ENCODE measurements at regions not wholly inside any gene's neighbourhood (a gene's known extent, or its start where the extent isn't known, plus 50 kb on each side); places are given as distances from the start of the nearest gene placed in this dataset.

DNA sequence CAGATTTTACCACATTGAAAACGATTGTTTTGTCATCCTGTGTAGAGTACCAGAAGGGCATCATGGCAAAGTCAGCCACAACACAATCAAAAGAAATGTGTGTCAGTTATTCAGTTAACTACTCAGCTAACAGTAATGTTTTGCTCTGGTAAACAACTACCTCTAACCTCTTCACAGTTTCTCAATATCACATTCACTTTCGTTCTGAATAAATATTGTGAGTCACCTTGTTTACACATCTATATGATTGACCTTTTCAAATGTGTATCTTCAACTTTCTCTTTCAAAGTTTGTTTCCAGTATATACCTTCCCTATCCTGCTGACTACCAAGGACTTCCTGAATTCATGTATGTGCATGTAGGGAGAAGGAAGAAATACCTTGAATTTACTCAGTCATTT is 216.6 kb upstream of the UFL1 start:
- no peak overlapping the region for H2AFZ ChIP-seq (ENCODE audit: low read depth, low read length)
- H3K79me2 ChIP-seq (ENCODE audit: control insufficient read depth, insufficient read depth, low read length): no peaks in the 10 kb centered on the region
- H3K36me3 ChIP-seq (ENCODE audit: control insufficient read depth in 2 of 2, extremely low read depth in 1 of 2, insufficient read depth in 2 of 2, low read length in 2 of 2): no peaks in the 10 kb centered on the region
- no peak for FAIRE-seq
- H3K27ac ChIP-seq (ENCODE audit: insufficient read depth, low read depth, low read length): no peak overlapping the region
- no peaks in the 10 kb centered on the region for H3K9me1 ChIP-seq (replicated peaks; ENCODE audit: control insufficient read depth, extremely low read depth, insufficient read depth, low read length)
- dilution Hi-C loops (cut with MboI; ENCODE audit: extremely low pct_ligation_motif_present, low sequenced_read_pairs): no loop called here
- no peaks in the 10 kb centered on the region for H3K4me1 ChIP-seq (ENCODE audit: control insufficient read depth, extremely low read depth, insufficient read depth, low read length)
- H3K9ac ChIP-seq (replicated peaks; ENCODE audit: extremely low read depth, insufficient read depth, low read length): no peak overlapping the region
- no peaks in the 10 kb centered on the region for H3K9me3 ChIP-seq (replicated peaks; ENCODE audit: control insufficient read depth, insufficient read depth, low read length)
- H3K4me2 ChIP-seq (ENCODE audit: insufficient read depth, low read length): no peak overlapping the region
- no peak for TF ChIP-seq EZH2 (IDR thresholded peaks at IDR 0.05; ENCODE audit: borderline replicate concordance, low read depth, low read length, severe bottlenecking)
- no peak for TF ChIP-seq GATA2 (IDR thresholded peaks at IDR 0.05; ENCODE audit: insufficient read depth, insufficient read length, low read depth, low read length)
- TF ChIP-seq FOS (IDR thresholded peaks at IDR 0.05; ENCODE audit: borderline replicate concordance, insufficient read depth, low read length): no peak
- no peak for TF ChIP-seq JUN (IDR thresholded peaks at IDR 0.05; ENCODE audit: borderline replicate concordance, insufficient read depth, insufficient read length, low read depth)
- TF ChIP-seq, protein P1, sequence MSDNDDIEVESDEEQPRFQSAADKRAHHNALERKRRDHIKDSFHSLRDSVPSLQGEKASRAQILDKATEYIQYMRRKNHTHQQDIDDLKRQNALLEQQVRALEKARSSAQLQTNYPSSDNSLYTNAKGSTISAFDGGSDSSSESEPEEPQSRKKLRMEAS (IDR thresholded peaks at IDR 0.05; ENCODE audit: insufficient read depth, insufficient read length): no peak
- TF ChIP-seq, protein P2, sequence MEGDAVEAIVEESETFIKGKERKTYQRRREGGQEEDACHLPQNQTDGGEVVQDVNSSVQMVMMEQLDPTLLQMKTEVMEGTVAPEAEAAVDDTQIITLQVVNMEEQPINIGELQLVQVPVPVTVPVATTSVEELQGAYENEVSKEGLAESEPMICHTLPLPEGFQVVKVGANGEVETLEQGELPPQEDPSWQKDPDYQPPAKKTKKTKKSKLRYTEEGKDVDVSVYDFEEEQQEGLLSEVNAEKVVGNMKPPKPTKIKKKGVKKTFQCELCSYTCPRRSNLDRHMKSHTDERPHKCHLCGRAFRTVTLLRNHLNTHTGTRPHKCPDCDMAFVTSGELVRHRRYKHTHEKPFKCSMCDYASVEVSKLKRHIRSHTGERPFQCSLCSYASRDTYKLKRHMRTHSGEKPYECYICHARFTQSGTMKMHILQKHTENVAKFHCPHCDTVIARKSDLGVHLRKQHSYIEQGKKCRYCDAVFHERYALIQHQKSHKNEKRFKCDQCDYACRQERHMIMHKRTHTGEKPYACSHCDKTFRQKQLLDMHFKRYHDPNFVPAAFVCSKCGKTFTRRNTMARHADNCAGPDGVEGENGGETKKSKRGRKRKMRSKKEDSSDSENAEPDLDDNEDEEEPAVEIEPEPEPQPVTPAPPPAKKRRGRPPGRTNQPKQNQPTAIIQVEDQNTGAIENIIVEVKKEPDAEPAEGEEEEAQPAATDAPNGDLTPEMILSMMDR (IDR thresholded peaks at IDR 0.05; ENCODE audit: extremely low read depth in 1 of 2, insufficient read depth in 1 of 2, low read depth in 1 of 2, low read length in 2 of 2): no peak
- no peak for TF ChIP-seq MYC (IDR thresholded peaks at IDR 0.05; ENCODE audit: low read depth, low read length)
- no peak for TF ChIP-seq POLR2A (IDR thresholded peaks at IDR 0.05; ENCODE audit: low read depth, low read length)
- no peak for TF ChIP-seq POLR2AphosphoS5 (IDR thresholded peaks at IDR 0.05; ENCODE audit: insufficient read depth, low read depth, low read length)
- H3K27me3 ChIP-seq (ENCODE audit: control insufficient read depth in 2 of 2, insufficient read depth in 2 of 2, low read length in 2 of 2): no peaks in the 10 kb centered on the region
- DNase-seq (ENCODE audit: low read depth, low spot score): no peak
- intact Hi-C loops (cut with micrococcal nuclease): no loop called here
- BruUV-seq (replicated peaks): no TSS peak
- CTCF ChIA-PET: no interaction called here
- POLR2A ChIA-PET: no interaction called here
- H4K20me1 ChIP-seq (replicated peaks; ENCODE audit: control insufficient read depth, extremely low read depth, insufficient read depth, low read length): no peaks in the 10 kb centered on the region
- H3K4me3 ChIP-seq (replicated peaks in 1 of 3; ENCODE audit: insufficient read depth in 1 of 3, low read depth in 1 of 3, low read length in 3 of 3): no peak overlapping the region
